ENCODE measurements at regions not wholly inside any gene's neighbourhood (a gene's known extent, or its start where the extent isn't known, plus 50 kb on each side); places are given as distances from the start of the nearest gene placed in this dataset.

DNA sequence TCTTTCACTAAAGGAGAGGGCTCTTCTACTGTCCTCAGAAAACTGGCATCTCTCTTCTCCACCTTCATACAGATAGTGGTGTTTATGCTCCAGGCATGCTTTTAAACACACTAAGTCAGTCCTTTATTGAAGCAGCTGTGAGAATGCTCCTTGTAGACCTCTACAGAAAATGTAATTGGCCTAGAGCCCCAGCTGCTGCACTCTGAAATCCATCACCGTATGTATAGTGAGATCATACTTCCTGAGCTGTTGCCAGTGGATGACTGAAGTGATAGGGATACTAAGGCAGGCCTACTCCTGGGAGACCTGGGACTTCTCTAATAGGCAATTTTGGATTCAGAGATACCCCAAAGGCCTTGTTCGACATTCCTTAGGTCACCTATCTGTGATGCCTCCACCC is 535.4 kb downstream of the RPS29 start (continued):
- TF ChIP-seq, protein P1, sequence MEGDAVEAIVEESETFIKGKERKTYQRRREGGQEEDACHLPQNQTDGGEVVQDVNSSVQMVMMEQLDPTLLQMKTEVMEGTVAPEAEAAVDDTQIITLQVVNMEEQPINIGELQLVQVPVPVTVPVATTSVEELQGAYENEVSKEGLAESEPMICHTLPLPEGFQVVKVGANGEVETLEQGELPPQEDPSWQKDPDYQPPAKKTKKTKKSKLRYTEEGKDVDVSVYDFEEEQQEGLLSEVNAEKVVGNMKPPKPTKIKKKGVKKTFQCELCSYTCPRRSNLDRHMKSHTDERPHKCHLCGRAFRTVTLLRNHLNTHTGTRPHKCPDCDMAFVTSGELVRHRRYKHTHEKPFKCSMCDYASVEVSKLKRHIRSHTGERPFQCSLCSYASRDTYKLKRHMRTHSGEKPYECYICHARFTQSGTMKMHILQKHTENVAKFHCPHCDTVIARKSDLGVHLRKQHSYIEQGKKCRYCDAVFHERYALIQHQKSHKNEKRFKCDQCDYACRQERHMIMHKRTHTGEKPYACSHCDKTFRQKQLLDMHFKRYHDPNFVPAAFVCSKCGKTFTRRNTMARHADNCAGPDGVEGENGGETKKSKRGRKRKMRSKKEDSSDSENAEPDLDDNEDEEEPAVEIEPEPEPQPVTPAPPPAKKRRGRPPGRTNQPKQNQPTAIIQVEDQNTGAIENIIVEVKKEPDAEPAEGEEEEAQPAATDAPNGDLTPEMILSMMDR (IDR thresholded peaks at IDR 0.05) = no peak
- TF ChIP-seq POLR2AphosphoS5 (IDR thresholded peaks at IDR 0.05; ENCODE audit: low read depth, low read length) = no peak
- TF ChIP-seq MXI1 (IDR thresholded peaks at IDR 0.05; ENCODE audit: low read depth, low read length) = no peak
- TF ChIP-seq EP300 (IDR thresholded peaks at IDR 0.05; ENCODE audit: borderline replicate concordance in 1 of 2, low read depth in 1 of 2, low read length in 1 of 2) = no peak
- TF ChIP-seq RFX5 (IDR thresholded peaks at IDR 0.05; ENCODE audit: low read length) = no peak
- TF ChIP-seq TAF1 (IDR thresholded peaks at IDR 0.05; ENCODE audit: borderline replicate concordance, low read depth, low read length) = no peak
- TF ChIP-seq RCOR1 (IDR thresholded peaks at IDR 0.05; ENCODE audit: low read length) = no peak

- no peaks in the 10 kb centered on the region for H3K9me2 ChIP-seq
- H3F3A ChIP-seq (replicated peaks; ENCODE audit: insufficient read depth) = no peaks in the 10 kb centered on the region
- no peaks in the 10 kb centered on the region for H3K79me2 ChIP-seq (ENCODE audit: insufficient read depth)
- no peaks in the 10 kb centered on the region for H3K9me3 ChIP-seq
- H3K27ac ChIP-seq (ENCODE audit: low read depth in 2 of 2, low read length in 1 of 2) = no peak overlapping the region
- no peak overlapping the region for H3K9ac ChIP-seq
- H3K4me1 ChIP-seq (ENCODE audit: control insufficient read depth in 1 of 2, insufficient read depth in 2 of 2, low read depth in 1 of 2, low read length in 1 of 2) = no peaks in the 10 kb centered on the region; a peak in 1 of 4 replicates
- no peak overlapping the region for H3K4me3 ChIP-seq (ENCODE audit: low read depth in 2 of 2, low read length in 1 of 2)
- POLR2A ChIA-PET = no interaction called here
- no peaks in the 10 kb centered on the region for H4K20me1 ChIP-seq (ENCODE audit: insufficient read depth)
- DNase-seq = no peak
- no peak overlapping the region for H3K4me2 ChIP-seq
- H2AFZ ChIP-seq (ENCODE audit: low read depth) = no peak overlapping the region
- no peak for TF ChIP-seq MEF2A (IDR thresholded peaks at IDR 0.05; ENCODE audit: borderline replicate concordance, low read depth)
- CTCF ChIA-PET = no interaction called here
- H3K27me3 ChIP-seq (ENCODE audit: insufficient read depth) = no peaks in the 10 kb centered on the region
- H3K36me3 ChIP-seq (replicated peaks in 1 of 2; ENCODE audit: control insufficient read depth in 1 of 2, insufficient read depth in 2 of 2, low read length in 1 of 2) = no peaks in the 10 kb centered on the region
Measured at GRCh38 chr14:49049711-49050110, 536.5 kb downstream of the RPS29 start.

DNA sequence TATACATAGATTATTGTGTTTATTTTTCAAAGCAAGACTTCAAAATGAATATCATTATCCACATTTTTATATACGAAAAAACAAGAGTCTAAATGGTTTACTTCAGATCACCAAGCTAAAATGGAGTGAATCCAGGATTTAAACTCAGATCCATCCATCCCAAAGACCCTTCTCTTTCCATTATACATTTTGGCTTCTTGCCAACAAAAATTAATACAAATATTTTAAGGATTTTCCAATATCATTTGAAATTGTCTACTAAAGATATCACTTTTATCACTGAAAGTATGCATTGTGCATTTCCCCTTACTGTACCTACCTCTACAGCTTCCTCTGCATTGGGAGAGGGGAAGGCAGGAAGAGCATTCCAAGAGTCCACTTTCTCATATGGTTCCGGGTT is 541.2 kb downstream of the RPS29 start:
- ChIA-PET CTCF (no interaction called here), POLR2A (no interaction called here)
- Histone ChIP-seq H3K27ac (ENCODE audit: low read depth in 2 of 2, low read length in 1 of 2) (no peak overlapping the region), H3K36me3 (replicated peaks in 1 of 2; ENCODE audit: control insufficient read depth in 1 of 2, insufficient read depth in 2 of 2, low read length in 1 of 2) (no peaks in the 10 kb centered on the region), H3K27me3 (ENCODE audit: insufficient read depth) (no peaks in the 10 kb centered on the region), H3K9ac (no peak overlapping the region), H3K4me1 (ENCODE audit: control insufficient read depth in 1 of 2, insufficient read depth in 2 of 2, low read depth in 1 of 2, low read length in 1 of 2) (no peaks in the 10 kb centered on the region), H3K4me2 (no peak overlapping the region), H2AFZ (ENCODE audit: low read depth) (no peak overlapping the region), H4K20me1 (ENCODE audit: insufficient read depth) (no peaks in the 10 kb centered on the region), H3K9me3 (no peaks in the 10 kb centered on the region), H3K4me3 (ENCODE audit: low read depth in 2 of 2, low read length in 1 of 2) (no peak overlapping the region), H3F3A (replicated peaks; ENCODE audit: insufficient read depth) (no peaks in the 10 kb centered on the region), H3K79me2 (ENCODE audit: insufficient read depth) (no peaks in the 10 kb centered on the region), H3K9me2 (no peaks in the 10 kb centered on the region)
- DNase-seq = no peak
- 47% methylated on average over 2 of the region's 2 CpGs for WGBS (ENCODE audit: low lambda C conversion rate)
- TF ChIP-seq RCOR1 (IDR thresholded peaks at IDR 0.05; ENCODE audit: low read length) = no peak
- TF ChIP-seq PBX3 (IDR thresholded peaks at IDR 0.05) = no peak
- no peak for TF ChIP-seq SIN3A (IDR thresholded peaks at IDR 0.05; ENCODE audit: borderline replicate concordance, low read depth, low read length)
- no peak for TF ChIP-seq USF1 (IDR thresholded peaks at IDR 0.05; ENCODE audit: borderline replicate concordance, low read depth)
- TF ChIP-seq SMC3 (IDR thresholded peaks at IDR 0.05; ENCODE audit: low read depth, low read length) = no peak
- no peak for TF ChIP-seq GATA2 (CRISPR knock-in tag; IDR thresholded peaks at IDR 0.05)
- TF ChIP-seq, protein P1 (IDR thresholded peaks at IDR 0.05) = no peak
- TF ChIP-seq GABPA (IDR thresholded peaks at IDR 0.05; ENCODE audit: low read depth) = no peak
- TF ChIP-seq, protein P2, sequence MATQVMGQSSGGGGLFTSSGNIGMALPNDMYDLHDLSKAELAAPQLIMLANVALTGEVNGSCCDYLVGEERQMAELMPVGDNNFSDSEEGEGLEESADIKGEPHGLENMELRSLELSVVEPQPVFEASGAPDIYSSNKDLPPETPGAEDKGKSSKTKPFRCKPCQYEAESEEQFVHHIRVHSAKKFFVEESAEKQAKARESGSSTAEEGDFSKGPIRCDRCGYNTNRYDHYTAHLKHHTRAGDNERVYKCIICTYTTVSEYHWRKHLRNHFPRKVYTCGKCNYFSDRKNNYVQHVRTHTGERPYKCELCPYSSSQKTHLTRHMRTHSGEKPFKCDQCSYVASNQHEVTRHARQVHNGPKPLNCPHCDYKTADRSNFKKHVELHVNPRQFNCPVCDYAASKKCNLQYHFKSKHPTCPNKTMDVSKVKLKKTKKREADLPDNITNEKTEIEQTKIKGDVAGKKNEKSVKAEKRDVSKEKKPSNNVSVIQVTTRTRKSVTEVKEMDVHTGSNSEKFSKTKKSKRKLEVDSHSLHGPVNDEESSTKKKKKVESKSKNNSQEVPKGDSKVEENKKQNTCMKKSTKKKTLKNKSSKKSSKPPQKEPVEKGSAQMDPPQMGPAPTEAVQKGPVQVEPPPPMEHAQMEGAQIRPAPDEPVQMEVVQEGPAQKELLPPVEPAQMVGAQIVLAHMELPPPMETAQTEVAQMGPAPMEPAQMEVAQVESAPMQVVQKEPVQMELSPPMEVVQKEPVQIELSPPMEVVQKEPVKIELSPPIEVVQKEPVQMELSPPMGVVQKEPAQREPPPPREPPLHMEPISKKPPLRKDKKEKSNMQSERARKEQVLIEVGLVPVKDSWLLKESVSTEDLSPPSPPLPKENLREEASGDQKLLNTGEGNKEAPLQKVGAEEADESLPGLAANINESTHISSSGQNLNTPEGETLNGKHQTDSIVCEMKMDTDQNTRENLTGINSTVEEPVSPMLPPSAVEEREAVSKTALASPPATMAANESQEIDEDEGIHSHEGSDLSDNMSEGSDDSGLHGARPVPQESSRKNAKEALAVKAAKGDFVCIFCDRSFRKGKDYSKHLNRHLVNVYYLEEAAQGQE (IDR thresholded peaks at IDR 0.05; ENCODE audit: low read depth, low read length) = no peak
- no peak for TF ChIP-seq JUND (IDR thresholded peaks at IDR 0.05)
- no peak for TF ChIP-seq MEF2A (IDR thresholded peaks at IDR 0.05; ENCODE audit: borderline replicate concordance, low read depth)
- TF ChIP-seq TEAD4 (IDR thresholded peaks at IDR 0.05; ENCODE audit: borderline replicate concordance, insufficient read depth) = no peak

Data from SK-N-SH (cell line).